NCI-H2029 treated with DMSO at 0.1 percent for 48 hours (cell line): ENCODE measurements at regions not wholly inside any gene's neighbourhood (a gene's known extent, or its start where the extent isn't known, plus 50 kb on each side); places are given as distances from the start of the nearest gene placed in this dataset.
"Not testable (repeated sequence)": the region's sequence is repeated elsewhere in the genome, so short reads cannot be mapped to it uniquely, and the experiment has no call there.

Experiments used
- DNase-seq: peaks from one replicate; lab custom pipeline; 2025; lab: John Stamatoyannopoulos, UW

DNA sequence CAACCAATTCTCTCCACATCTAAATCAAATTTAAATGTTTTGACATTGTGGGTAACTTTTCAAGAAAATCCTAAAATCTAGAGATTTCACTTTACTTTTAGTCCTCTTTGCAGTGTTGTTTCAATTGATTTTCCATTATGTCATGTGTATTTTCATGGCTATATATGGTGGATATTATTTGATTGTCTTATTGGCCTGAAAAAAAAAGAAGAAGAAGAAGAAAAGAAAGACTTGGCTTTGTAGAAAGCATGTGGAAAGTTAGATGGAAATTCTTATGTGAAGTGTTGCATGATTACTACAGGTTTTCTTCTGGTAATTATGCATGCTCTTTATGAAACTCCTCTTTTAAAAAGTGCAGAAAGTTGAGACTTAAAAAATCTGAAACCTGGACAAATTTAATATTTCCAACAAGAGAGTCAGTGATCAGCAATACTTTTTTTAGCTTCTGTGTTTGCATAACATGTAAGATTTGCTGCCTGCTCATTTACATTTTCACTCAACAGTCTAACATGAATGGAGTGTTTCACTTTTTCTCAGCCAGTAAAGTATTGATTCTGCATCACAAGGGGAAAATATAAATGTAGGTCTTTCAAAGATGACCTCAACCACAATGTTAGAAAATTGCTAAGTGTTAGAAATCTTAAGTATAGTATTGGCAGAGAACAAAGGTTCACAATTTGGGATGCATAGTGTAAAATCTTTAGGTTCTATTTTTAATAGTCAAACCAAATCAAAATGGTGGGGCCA is 438.7 kb downstream of the BCKDHB start:
- DNase-seq, result no peak

- no peak for DNase-seq
Measured at GRCh38 chr6:80544555-80544954, 438.1 kb downstream of the BCKDHB start.

GRCh38 chr6:80543598-80544222 is 437.2 kb downstream of the BCKDHB start:
- DNase-seq, result no peak

GRCh38 chr6:80543151-80543550 is 436.7 kb downstream of the BCKDHB start:
- no peak for DNase-seq

DNA sequence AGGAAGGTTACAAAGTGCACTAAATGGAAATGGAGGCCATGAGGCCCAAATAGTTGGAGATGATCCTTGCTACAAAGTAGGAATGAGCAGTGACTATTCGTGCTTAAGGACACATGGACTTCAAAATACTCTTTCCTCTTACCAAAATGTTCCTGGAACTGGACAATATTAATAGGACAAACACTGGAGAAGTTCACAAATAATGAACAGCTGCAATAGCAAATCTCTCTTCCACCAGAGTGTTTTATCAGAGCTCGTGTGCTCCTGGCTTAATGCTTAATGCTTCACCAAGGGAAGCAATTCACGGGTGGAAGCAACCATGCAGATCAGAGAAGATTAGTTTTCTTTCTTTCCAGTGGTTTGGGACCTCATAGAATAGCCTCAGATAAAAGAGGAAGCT is 435.4 kb downstream of the BCKDHB start:
- DNase-seq, result no peak

DNA sequence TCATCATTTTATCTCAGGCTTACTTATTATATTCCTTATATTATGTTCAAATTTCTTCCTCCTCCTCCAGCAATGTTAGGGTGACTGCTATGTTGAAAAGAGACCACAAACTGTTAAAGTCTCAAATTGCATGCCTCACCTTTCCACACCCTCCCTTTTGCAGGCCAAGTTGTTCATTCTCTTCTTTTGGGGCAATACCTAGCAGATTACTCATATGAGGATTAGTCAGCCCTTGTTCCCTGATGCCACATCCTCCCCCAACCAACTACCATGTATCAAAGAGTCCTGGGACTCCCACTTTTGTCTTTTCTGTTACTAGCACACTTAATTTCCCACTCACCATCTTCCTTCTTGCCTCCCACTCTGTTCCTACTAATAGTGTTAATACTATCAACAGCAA is 434.7 kb downstream of the BCKDHB start:
- no peak for DNase-seq

GRCh38 chr6:80540700-80541099 is 434.2 kb downstream of the BCKDHB start:
- DNase-seq, result no peak

DNA sequence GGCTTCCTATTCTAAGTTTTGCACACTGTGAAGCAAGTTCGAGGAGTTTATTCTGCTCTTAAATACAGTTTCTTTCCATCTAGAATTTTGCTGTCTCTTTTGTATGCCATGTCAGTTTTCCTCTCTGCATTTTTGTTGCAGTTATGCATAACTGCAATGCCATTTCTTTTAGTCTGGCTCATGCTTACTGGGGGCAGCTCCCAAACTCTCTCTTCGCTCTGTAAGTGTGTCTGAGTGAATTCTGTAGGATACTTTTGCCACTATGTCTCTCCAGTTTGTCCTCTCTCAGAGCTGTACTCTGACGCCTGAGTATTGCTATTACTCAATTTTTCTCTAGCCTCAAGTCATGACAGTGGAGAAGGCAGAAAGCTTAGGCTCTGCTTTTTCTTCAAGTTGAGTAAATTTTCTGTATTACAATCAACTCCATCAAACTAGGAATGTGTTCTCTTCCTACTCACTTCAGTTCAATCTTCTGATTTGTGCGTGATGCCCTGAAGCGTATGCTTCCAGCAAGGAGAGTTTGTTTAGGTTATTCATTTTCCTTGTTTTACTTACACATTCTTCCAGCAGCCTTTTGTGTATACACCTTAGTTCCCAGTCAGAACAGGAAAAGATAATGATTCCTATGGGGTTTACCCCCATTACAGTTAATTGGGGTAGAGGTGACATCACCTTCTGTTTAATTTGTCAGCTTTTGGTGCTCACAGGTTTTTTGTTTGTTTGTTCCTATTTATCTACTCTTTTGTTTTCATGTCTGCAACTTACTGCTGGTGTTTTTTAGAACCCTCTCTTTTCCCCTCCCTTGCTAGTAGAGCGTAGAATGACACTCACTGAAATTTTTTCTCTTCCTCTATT is 430.9 kb downstream of the BCKDHB start:
- DNase-seq, result no peak

DNA sequence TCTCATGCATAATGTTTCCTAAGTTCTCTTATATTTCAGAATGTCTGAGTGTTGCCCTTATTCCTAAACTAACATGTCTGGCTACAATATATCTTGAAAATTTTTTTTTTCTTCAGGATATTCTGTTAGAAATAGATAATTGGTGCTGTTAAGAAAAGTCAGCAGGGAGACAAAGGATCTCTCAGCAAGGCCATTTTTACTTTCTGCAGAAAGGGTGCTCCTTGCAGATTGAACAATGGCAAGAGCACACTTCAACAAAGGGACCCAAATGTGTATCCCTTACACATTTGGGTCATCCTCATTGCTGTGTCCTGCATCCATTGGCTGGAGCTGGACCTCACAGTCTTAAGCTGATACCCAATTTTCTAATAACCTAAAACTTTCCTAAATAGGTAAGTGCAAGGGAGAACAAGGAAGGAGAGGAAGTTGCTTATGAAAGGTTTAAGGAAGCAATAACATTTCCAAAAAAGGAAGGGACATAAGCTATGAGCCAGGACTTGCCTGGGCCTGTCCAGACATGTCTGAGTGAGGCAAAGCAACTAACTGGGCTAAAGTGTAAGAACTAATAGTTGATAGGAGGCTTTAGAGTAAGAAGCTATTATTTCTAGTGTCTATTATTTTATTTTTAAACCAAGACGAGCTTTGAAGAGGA is 429.6 kb downstream of the BCKDHB start:
- no peak for DNase-seq

- DNase-seq, result no peak
Measured at GRCh38 chr6:80531681-80532619, 425.5 kb downstream of the BCKDHB start.

GRCh38 chr6:80530103-80530502 is 423.6 kb downstream of the BCKDHB start:
- no peak for DNase-seq

DNA sequence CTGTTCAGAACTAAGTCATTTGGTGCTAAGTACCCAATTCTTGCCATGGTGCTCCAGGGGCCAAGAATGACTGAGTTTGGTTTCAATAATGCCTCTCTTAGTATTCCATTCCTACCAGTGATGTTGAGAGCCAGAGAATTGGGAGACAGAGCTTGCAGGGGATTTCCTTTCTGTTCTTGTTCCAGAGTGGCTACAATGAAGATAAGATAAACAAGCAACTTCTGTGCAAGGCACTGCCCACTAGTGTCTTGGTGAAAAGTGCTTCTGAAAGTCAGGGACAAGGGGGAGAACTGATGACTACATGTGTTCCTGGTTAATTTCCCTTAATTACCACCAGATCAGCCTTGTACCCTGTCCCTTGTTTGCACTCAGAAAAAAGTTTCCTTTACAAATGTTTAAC is 421.6 kb downstream of the BCKDHB start:
- DNase-seq, result no peak

GRCh38 chr6:80527552-80528052 is 421.1 kb downstream of the BCKDHB start:
- DNase-seq, result peak; percentile 91

DNA sequence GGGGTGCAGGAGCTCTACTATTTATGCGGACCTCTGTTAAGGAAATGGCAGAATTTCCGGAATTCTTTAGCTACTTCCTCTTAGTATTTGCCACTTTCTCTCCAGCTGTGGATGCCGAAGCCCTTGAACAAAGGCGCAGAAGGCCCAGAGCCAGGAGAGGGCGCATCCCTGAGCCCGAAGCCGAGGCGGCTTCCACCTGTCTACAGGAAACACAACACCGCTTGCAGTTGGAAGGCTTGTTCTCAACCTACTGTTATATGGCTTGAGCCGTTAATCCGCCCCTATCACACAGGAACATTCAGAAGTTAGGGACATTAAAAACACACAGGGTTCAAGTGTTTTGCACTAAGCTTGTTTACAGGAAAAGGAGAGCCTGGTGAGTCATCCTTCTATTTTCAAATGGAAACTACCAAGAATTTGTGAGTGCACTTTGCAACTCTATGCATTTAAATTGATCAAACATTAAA is 417.1 kb downstream of the BCKDHB start:
- peak; percentile 78 for DNase-seq

DNA sequence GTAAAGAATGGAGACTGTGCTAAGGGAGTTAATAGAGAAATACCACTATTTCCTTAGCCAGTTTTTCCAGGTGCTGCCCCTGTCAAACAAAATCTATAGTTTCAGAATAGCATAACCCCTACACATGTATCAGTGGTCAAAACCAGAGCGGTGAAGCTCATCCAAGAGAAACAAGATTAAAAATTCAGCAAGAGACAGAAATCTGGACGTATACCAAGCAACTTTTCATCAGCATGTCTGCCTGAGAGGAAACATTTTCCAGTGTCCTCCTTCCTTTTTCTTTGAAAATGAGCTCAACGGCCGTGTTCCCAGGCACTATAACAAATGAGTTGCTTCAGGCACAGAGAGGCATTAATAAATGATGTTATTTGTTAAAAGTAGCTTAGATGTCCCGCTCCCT is 416.5 kb downstream of the BCKDHB start:
- DNase-seq, result no peak

GRCh38 chr6:80522576-80522975 is 416.1 kb downstream of the BCKDHB start:
- no peak for DNase-seq

GRCh38 chr6:80519811-80520594 is 413.5 kb downstream of the BCKDHB start:
- DNase-seq, result no peak

GRCh38 chr6:80517525-80517924 is 411.1 kb downstream of the BCKDHB start:
- DNase-seq, result no peak

DNA sequence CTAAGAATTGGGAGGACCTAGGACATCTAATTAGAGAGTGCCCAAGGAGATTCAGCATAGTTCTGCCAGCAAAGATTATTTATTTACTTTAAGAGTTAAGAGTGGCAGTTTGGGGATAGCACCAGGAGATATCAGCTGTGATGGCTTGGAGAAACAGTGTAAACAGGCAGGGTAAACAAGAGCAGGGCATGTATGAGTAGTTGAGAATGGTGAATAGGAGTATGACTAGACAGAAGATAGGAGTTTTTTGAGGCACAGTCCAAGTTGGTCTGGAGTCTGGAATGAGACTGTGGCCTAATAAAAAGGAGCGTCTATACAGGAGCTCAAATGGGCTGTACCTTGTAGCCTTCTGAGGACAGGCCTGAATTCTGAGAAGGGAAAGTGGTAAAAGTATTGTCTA is 404.1 kb downstream of the BCKDHB start:
- DNase-seq, result not testable (repeated sequence)
